ENCODE measurements at regions not wholly inside any gene's neighbourhood (a gene's known extent, or its start where the extent isn't known, plus 50 kb on each side); places are given as distances from the start of the nearest gene placed in this dataset.
A peak's percentile ranks its signal among the peaks of the same experiment; 100 is the strongest.
"Not testable (repeated sequence)": the region's sequence is repeated elsewhere in the genome, so short reads cannot be mapped to it uniquely, and the experiment has no call there.

DNA sequence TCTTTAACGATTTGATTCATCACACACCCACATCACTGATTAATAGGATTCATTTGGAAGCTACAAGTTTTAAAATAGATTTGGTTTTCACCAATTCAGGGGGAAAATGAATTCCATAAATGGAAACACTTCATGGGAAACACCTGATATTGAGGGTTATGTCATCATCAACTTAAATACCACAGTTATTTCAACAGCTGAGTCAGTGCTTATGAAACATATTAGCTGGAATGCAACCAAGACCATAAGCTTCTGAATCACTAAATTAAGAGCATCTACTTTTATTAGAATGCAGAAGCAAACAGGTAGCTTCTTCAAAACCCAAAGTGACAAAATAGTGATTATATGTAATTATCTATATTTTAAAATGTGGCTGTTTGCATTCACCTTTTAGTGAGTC lies 207.8 kb upstream of the DCAF8L1 start:
- DNase-seq (ENCODE audit: low spot score): peak; percentile 22

DNA sequence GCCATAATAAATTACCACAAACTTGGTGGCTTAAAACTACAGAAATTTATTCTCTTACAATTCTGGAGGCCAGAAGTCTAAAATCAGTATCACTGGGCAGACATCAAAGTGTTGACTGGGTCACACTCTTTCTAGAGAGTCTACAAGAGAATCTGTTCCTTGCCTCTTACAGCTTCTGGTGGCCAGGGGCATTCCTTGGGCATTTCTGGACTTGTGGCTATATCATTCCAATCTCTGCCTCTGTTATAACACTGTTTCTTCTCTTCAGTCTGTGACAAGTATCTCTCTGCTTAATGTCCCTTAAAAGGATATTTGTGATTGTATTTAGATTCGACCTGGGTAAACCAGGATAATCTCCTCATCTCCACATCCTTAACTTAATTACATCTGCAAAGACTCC lies 207.3 kb upstream of the DCAF8L1 start:
- DNase-seq (ENCODE audit: low spot score): no peak

DNA sequence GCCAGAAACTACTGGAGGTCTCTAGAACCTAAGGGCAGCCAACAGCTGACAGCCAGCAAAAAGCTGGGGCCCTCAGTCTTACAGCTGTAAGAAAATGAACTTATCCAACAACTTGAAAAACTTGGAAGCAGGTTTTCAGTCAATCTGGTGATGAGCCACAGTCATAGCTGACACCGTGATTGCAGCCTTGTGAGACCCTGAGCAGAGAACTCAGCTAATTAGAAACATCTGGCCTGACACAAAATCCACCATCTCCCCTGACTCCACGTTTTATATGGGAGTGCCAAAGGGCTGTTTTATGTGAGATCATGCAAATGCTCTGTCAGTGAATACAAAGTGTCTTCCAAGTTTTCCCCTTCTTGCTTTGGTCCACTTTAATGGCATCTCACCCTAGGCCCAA lies 198.8 kb upstream of the DCAF8L1 start:
- DNase-seq (ENCODE audit: low spot score): no peak

DNA sequence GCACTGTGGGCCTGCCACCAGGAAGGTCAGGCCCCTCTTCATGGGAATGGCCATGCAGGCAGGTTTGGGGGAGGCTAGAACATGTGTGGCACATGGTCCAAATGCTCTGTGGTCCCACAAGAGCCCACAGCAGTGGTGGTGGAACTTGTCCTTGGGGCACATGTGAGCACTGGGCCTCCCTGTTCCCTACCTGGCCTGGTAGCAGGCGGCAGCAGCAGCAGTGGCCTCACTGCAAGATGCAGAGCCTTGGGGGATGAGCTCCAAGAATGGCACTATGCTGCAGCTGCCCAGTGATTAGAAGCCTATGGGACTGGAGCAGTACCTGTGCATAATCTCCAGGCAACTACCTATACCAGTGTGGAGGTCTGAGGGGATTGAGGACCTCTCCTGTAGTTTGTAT lies 197.0 kb upstream of the DCAF8L1 start:
- DNase-seq (ENCODE audit: low spot score): no peak

DNA sequence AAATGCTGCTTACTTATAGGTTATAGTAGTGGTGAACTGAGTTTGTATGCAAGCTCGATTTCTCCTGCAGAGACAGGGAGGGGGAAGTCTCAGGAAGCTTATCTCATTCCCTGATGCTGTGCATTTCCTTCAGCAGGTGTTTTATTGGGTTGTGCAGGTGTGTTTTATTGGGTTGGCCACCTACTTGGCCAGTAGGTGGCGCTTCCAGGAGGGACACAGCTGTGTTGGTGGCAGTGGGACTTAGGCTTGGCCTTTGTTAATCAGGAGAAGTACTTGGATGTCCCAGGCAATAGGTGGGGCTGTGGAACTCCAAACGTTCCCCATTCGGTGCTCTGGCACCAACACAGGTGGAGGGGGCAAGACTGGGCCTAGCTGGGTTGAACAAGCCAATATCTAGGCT lies 196.0 kb upstream of the DCAF8L1 start:
- DNase-seq (ENCODE audit: low spot score): no peak

DNA sequence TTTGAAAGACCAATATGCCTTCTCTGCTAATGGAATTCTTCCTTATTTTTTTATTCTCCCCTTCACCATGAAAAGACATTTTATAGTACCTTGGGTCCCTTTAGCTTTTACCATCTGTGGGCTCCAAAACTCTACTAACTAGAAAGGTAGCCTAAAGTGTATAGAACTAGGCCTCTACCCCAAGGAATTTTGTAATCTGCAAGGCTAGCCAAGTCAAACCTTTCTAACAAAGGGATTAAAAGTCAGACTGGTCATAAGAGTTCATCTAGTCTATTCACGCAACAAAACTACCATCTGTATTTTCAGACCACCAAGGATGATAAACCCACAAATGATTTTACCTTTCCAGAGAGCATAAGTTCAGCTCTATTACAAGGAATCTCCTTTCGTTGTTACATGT lies 189.5 kb upstream of the DCAF8L1 start:
- no peak for DNase-seq (ENCODE audit: low spot score)

DNA sequence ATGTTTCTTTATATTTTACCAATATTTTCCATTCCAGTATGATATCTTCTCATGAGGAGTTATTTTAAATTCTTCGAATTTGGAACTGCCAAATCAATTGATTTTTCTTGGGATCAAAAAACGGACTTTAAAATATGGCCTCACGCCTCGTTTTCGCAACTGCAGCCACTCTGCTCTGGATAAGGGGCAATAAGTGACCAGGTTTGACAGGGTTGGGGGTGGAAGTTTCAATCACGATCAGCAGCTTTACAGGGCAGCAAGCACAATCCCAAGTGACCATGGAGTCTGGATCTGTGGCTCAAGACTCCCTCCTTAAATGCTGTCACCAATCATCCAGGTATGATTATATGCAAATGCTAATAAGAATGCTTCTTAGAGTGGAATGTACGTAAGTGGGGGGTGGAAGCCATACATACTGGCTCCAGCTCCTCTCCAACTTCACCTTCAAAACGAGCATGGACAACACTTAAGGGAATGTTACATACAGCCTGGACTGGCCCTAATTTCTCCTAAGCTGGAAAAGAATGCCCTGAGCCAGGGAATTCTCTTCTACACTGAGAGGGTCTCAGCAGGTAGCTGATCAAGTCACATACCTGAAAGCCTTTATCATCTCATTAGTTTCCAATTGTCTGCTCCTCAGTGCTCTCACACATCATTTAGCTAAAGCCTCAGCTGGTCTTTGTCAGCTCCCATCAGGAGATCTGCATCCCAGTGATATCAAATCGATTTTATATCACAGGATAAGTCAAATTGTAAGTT lies 176.9 kb upstream of the DCAF8L1 start:
- no peak for DNase-seq (ENCODE audit: low spot score)

DNA sequence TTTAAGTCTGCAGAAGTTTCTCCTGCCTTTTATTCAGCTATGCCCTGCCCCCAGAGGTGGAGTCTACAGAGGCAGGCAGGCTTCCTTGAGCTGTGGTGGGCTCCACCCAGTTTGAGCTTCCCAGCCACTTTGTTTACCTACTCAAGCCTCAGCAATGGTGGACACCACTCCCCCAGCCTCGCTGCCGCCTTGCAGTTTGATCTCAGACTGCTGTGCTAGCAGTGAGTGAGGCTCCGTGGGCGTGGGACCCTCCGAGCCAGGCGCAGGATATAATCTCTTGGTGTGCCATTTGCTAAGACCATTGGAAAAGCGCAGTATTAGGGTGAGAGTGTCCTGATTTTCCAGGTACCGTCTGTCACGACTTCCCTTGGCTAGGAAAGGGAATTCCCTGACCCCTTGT lies 171.0 kb upstream of the DCAF8L1 start:
- DNase-seq (ENCODE audit: low spot score): not testable (repeated sequence)

DNA sequence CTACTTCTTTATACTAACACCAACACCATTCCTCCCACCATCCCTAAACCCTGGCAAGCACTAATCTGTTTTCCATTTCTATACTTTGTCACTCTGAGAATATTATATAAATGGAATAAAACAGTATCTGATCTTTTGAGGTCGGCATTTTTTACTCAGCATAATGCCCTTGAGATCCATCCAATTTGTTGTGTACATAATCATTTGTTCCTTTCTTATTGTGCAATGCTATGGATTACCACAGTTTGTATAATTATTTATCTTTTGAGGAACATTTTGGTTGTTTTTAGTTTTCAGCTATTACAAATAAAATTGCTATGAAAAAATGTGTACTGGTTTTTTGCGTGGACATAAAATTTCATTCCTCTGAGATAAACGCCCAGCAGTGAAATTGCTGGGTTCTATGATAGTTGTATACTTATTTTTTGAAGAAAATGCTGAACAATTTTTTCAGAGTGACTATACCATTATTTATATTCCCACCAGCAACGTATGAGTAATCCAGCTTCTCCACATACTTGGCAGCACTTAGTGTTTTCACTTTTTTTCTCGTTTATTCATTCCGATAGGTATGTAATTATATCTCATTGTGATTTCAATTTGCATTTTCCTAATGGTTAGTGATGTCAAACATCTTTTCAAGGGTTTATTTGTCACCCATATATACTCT lies 154.3 kb upstream of the DCAF8L1 start:
- DNase-seq (ENCODE audit: low spot score): no peak

DNA sequence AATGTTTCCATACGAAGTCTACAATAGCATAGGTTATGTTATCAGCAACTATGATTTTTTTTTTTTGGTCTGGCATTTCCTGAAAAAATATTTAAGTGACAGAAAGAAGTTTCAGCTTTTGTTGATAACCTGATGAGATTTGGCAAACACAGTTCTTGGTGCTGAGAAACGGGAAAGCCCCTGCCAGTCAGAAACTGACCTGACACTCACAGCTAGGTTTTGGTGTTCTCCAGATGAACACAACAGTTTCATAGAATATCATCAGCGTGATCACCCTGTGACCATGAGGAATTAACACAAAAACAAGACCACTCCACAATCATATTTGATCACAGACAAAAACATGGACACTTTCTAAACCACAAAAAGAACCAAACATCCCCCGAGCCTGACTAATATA lies 152.5 kb upstream of the DCAF8L1 start:
- DNase-seq (ENCODE audit: low spot score): no peak

DNA sequence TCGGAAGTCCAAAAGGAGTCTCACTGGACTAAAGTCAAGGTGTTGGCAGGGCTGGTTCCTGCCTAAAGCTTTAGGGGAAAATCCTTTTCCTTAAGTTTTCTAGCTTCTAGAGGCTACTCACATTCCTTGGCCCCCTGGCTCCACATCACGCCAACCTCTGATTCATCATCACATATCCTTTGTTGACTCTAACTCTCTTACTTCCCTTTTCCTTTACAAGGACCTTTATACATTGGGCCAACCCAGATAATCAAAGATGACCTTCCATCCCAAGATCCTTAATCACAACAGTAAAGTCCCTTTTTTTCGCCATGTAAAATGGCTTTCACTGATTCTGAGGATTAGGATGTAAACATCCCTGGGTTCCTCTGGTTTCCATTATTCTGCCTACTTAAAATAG lies 146.4 kb upstream of the DCAF8L1 start:
- DNase-seq (ENCODE audit: low spot score): no peak

DNA sequence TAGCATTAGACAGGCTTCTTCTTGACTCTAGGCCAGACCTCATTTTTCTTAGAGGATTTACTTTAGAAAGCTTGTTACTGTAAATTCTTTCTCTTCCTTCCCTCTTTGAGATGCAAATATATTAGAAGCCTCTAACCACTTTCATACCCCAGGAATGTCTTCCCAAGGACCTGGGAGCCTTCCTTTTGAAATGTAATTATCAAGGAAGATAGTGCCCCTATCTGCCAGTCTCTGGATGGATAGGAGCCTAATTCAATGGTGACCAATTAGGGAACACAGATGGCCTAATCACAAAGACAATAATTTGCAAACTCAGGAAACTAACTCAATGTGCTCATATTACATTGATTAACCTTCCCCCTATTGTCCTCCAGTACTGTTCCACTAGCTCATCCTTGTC lies 145.6 kb upstream of the DCAF8L1 start:
- no peak for DNase-seq (ENCODE audit: low spot score)

DNA sequence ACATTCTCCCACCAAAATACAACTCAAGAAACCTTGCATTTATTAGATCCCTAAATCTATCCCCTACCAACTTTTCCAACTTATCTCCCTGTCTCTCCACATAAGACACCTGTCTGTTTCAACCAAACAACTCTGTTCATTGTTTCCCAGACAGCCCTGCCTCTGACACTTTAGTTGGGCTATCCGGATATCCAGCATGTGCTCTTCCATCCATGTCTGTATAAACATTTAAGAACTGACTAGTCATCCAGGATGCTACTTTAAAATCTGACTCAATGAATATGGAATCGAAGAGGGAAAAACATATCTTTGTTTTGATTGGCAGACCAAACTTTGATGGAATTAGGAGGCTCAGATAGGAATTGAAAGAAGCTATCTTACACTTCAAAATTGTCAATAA lies 143.2 kb upstream of the DCAF8L1 start:
- no peak for DNase-seq (ENCODE audit: low spot score)

DNA sequence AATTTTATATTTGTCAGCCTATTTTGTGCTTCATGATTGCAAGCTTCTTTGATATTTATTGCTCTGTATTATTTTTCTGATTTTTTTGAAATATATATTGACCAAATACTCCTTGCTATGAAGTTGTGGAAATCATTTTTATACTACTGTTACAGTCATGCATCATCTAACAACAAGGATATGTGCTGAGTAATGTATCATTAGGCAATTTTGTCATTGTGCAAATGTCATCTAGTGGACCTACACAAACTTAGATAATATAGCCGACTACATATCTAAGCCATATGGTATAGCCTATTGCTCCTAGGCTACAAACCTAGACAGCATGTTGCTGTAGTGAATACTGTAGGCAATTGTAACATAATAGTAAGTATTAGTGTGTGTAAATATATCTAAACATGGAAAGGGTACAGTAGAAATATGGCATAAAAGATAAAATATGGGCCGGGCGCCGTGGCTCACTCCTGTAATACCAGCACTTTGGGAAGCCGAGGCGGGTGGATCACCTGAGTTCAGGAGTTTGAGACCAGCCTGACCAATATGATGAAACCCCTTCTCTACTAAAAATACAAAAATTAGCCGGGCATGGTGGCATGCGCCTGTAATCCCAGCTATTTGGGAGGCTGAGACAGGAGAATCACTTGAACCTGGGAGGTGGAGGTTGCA lies 139.5 kb upstream of the DCAF8L1 start:
- not testable (repeated sequence) for DNase-seq (ENCODE audit: low spot score)

DNA sequence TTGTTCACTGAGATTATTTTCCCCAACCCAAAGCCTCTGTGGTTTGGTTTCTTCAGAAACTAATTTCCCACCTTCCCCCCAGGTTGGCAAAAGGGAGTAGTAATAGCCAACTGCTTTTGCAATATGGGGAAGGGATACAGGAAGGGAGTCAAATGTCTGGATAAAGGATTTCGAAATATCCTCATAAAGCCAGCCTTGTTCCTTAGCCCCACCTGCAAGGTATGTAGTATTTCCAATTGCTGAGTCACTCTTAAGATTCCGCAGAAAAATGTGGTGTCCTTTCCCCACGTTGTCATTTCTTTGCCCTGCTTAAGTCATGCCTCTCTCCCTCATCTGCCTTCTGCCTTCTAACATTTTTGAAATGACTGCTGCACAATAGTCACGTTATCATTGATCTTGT lies 138.8 kb upstream of the DCAF8L1 start:
- DNase-seq (ENCODE audit: low spot score): peak; percentile 37

DNA sequence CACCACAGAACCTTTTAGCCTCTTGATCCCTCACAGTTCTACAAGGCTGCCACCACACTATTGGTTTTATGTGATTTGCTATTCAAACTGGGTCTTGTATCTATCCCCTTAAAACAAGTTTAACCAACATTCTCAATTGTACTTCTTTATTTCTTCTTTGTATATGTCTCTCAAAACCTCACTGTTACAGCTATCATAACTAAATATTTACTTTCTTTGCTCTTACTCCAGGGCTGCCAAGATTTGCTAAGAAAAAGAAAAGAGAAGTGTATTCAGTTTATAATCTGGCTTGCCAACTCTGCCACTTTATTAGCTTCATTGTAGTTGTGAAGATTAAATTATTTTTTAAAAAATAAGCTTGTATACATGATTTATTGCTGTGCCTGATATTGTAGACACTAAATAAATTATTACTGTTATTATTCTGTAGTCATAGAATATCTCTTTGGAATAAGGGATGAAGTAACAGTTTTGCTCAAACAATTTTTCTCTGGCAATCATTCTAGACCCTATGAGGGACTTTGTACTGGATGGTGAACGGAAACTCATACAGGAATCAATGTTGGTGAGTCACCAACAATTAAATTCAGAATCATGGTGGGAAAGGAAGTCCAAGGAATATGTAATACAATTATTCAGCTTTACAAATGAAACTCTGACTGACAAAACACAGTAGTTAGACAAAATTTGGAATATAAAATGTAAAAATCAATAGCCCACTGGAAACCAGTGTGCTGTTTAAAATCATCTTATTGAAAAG lies 127.1 kb upstream of the DCAF8L1 start:
- no peak for DNase-seq (ENCODE audit: low spot score)

DNA sequence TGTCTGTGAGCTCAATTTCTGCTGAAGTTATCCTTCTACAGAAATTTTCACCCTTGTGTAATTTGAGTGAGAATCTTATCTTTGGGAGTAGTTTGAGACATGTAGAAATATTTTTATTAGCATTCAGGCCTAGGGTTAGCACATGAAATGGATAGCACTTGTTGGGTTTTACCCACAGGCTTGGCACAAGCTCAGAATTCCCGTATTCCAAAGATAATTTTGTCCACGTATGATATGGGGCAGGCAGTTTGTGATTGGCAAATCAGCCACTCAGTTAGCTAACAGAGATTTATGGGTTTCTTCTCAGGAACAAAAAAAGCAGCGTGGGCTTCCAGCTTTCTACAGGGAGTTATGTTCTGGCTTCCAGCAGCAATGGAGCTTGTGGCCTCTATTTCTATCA lies 117.9 kb upstream of the DCAF8L1 start:
- no peak for DNase-seq (ENCODE audit: low spot score)

DNA sequence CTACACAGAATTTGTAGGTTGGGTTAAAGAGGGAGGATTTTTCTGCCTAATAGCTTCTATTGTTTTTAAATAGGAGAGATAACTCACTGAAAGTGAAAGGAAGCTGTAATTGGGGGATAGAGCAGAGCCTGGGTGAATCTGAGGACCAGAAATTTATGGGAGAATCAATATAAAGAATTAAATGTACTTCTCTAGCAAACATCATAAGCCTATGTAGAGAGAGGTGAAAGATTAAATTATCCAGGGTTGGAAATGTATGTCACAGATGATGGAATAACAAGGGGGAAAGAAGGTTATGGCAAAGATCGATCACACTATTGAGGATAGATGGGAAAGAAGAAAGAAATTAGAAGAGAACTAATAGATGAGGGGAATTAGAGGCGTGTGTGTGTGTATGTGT lies 104.4 kb upstream of the DCAF8L1 start:
- DNase-seq (ENCODE audit: low spot score): no peak

DNA sequence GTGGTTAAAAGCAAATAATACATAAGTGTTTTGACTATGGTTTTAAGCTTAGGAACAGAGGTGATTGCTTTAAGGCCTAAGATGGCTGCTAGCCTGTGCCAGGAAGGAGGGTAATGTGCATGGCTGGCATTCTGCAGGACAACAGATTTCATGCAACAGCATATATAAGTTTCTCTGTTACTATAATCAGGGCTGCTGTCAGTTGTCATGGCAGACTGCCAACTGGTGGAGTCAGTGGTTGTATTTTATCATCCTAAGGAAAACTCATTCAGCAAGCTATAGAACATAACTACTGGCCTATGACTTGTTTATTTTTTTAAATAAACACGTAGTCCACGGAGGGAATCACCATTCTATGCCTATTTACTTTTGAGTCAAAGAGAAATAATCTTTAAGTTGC lies 77.7 kb upstream of the DCAF8L1 start:
- peak; percentile 0 for DNase-seq (ENCODE audit: low spot score)

DNA sequence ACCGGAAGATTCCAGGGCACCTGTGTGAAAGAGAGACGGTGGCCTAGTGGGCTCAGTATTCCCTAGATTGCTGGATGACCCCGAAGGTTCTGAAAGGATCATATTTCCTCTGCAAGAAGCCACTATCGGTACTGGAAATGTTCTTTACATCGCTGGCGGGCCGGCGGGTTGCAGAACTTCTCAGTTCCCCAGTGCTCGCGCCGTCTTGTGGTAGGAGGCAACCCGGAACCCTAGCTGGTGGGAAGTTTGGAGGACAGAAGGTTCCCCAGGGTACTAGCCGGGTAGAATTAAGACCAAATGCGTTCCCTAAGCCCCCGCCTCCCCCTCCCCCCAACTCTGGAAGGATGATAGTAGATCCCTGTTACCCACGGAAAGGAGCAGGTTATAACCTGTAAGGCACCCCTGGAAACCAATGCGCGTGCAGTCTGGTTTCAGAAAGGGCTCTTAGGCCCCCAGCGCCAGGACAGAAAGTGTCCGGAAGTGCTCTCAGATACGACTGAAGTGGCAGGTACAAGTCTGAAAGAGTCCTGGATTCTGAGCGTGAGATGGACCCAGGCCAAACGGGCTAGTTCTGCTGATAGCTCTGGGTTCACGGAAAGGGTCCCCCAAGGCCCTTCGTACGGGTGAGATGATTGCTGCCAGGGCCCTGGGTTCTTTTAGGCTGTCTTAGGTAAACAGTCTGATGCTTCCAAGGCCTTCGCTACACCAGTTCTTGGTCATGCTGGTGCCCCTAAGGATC lies 61.7 kb upstream of the DCAF8L1 start:
- DNase-seq (ENCODE audit: low spot score): no peak

DNA sequence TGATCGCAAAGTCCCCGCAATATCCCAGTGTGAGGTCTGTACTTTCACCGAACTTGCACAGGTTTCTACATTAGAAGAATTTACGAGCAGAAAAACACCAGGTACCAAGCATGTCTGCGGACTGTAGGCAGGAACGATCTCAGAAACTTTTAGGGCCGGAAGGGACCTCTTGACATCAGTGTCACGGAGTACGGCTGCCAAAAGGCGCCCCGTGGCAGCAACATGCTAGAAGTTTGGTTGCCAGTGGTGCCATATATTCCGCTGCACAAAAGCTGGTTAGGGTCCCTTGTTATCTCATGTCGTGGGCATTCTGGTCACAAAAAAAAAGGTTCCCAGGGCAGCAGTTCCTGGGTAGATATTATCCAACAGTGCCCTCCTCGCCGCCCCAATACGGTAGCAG lies 61.0 kb upstream of the DCAF8L1 start:
- no peak for DNase-seq (ENCODE audit: low spot score)

DNA sequence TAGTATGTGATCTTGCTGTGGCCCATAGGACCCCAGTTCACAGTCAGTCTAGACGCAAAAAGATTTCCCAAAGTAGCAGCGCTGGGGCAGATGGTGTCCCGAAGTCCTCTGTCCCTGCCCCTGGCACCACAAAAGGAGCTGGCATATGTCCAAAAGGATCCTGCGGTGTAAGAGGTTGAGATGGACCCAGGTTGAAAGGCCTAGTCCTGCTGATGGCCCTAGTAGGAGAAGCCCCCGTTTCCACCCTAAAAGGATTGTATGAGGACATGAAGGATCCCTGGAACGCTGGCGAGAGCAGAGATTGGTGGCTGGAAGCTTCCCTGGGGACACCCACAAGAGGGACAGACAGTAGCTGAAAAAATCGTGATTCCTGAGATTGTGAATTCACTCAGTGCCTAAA lies 58.0 kb upstream of the DCAF8L1 start:
- DNase-seq (ENCODE audit: low spot score): no peak
